ENCODE measurements at regions not wholly inside any gene's neighbourhood (a gene's known extent, or its start where the extent isn't known, plus 50 kb on each side); places are given as distances from the start of the nearest gene placed in this dataset.

- no peak for TF ChIP-seq CTCF (IDR thresholded peaks at IDR 0.05; ENCODE audit: low read depth, low read length, poor library complexity, severe bottlenecking)
- TF ChIP-seq EZH2phosphoT487 (IDR thresholded peaks at IDR 0.05; ENCODE audit: borderline replicate concordance, low read length), result no peak
Observed at GRCh38 chr1:5722635-5723164, 269.5 kb downstream of the NPHP4 start.

Data from DOHH2 (cell line).